ENCODE measurements at regions not wholly inside any gene's neighbourhood (a gene's known extent, or its start where the extent isn't known, plus 50 kb on each side); places are given as distances from the start of the nearest gene placed in this dataset.

- Histone ChIP-seq H2AFZ (ENCODE audit: low read length, unreplicated experiment) (no peak overlapping the region), H3K4me3 (ENCODE audit: low read depth, low read length) (no peak overlapping the region), H3K4me1 (ENCODE audit: control insufficient read depth, insufficient read depth, low read length, unreplicated experiment) (peaks cover 34% of the 10 kb centered on the region), H3K27ac (ENCODE audit: low read depth, low read length) (peak overlapping the region; percentile 87), H3K36me3 (ENCODE audit: insufficient read depth, low read length) (no peaks in the 10 kb centered on the region), H3K27me3 (ENCODE audit: insufficient read depth, low read length) (no peaks in the 10 kb centered on the region), H3K79me2 (ENCODE audit: control insufficient read depth, insufficient read depth, low read length, unreplicated experiment) (no peaks in the 10 kb centered on the region)
Observed at GRCh38 chr7:13829914-13830900, 159.3 kb downstream of the ETV1 start.

GRCh38 chr7:13832346-13832745 lies 157.1 kb downstream of the ETV1 start:
- Histone ChIP-seq H3K79me2 (ENCODE audit: control insufficient read depth, insufficient read depth, low read length, unreplicated experiment) (no peaks in the 10 kb centered on the region), H3K36me3 (ENCODE audit: insufficient read depth, low read length) (no peaks in the 10 kb centered on the region), H3K27ac (ENCODE audit: low read depth, low read length) (no peak overlapping the region), H3K4me1 (ENCODE audit: control insufficient read depth, insufficient read depth, low read length, unreplicated experiment) (peaks cover 29% of the 10 kb centered on the region), H3K27me3 (ENCODE audit: insufficient read depth, low read length) (no peaks in the 10 kb centered on the region), H2AFZ (ENCODE audit: low read length, unreplicated experiment) (no peak overlapping the region), H3K4me3 (ENCODE audit: low read depth, low read length) (no peak overlapping the region)

- Histone ChIP-seq H3K4me3 (ENCODE audit: low read depth, low read length) (no peak overlapping the region), H3K27ac (ENCODE audit: low read depth, low read length) (no peak overlapping the region), H3K79me2 (ENCODE audit: control insufficient read depth, insufficient read depth, low read length, unreplicated experiment) (no peaks in the 10 kb centered on the region), H2AFZ (ENCODE audit: low read length, unreplicated experiment) (no peak overlapping the region), H3K4me1 (ENCODE audit: control insufficient read depth, insufficient read depth, low read length, unreplicated experiment) (peaks cover 23% of the 10 kb centered on the region), H3K27me3 (ENCODE audit: insufficient read depth, low read length) (no peaks in the 10 kb centered on the region), H3K36me3 (ENCODE audit: insufficient read depth, low read length) (no peaks in the 10 kb centered on the region)
Observed at GRCh38 chr7:13834328-13834761, 155.1 kb downstream of the ETV1 start.

- no peak overlapping the region for H3K27ac ChIP-seq (ENCODE audit: low read depth, low read length)
- H3K79me2 ChIP-seq (ENCODE audit: control insufficient read depth, insufficient read depth, low read length, unreplicated experiment), result no peaks in the 10 kb centered on the region
- no peaks in the 10 kb centered on the region for H3K36me3 ChIP-seq (ENCODE audit: insufficient read depth, low read length)
- peaks cover 14% of the 10 kb centered on the region for H3K4me1 ChIP-seq (ENCODE audit: control insufficient read depth, insufficient read depth, low read length, unreplicated experiment)
- H2AFZ ChIP-seq (ENCODE audit: low read length, unreplicated experiment), result no peak overlapping the region
- H3K27me3 ChIP-seq (ENCODE audit: insufficient read depth, low read length), result no peaks in the 10 kb centered on the region
- no peak overlapping the region for H3K4me3 ChIP-seq (ENCODE audit: low read depth, low read length)
Observed at GRCh38 chr7:13835442-13835841, 154.0 kb downstream of the ETV1 start.

- no peaks in the 10 kb centered on the region for H3K27me3 ChIP-seq (ENCODE audit: insufficient read depth, low read length)
- no peaks in the 10 kb centered on the region for H3K79me2 ChIP-seq (ENCODE audit: control insufficient read depth, insufficient read depth, low read length, unreplicated experiment)
- no peak overlapping the region for H2AFZ ChIP-seq (ENCODE audit: low read length, unreplicated experiment)
- H3K36me3 ChIP-seq (ENCODE audit: insufficient read depth, low read length), result no peaks in the 10 kb centered on the region
- H3K27ac ChIP-seq (ENCODE audit: low read depth, low read length), result no peak overlapping the region
- no peak overlapping the region for H3K4me3 ChIP-seq (ENCODE audit: low read depth, low read length)
- H3K4me1 ChIP-seq (ENCODE audit: control insufficient read depth, insufficient read depth, low read length, unreplicated experiment), result no peaks in the 10 kb centered on the region
Observed at GRCh38 chr7:13839063-13839462, 150.4 kb downstream of the ETV1 start.
